ENCODE measurements at regions not wholly inside any gene's neighbourhood (a gene's known extent, or its start where the extent isn't known, plus 50 kb on each side); places are given as distances from the start of the nearest gene placed in this dataset.
"Not testable (repeated sequence)": the region's sequence is repeated elsewhere in the genome, so short reads cannot be mapped to it uniquely, and the experiment has no call there.

DNA sequence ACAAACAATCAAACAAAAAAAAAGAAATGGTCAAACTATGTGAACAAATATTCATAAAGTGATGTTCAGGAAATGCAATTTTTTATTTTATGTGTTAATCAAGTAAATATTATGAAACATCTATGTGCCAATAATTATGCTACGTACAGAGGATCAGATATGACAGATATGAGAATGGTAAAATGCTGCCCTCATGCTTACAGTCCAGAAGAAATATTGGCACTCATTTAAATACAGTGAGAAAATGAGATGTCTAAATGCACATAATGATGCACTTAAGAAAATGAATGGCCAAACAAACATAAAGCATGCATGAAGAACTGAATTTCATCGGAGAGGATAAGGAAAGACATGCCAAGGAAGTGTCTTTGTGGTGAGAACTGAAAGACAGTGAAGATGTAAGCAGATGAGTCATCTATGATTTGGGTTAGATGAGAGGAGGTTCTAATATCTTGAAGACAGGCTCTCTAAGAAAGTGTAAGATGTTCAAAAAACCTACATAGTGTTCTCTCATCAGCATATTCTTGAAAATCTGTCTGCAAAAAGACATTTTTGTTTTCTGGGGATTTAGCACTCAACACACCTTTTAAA is 1231.1 kb upstream of the ACO1 start:
- Mint-ChIP-seq H3K9me3 (peaks cover 2% of the 10 kb centered on the region), H3K4me3 (no peak overlapping the region), H3K36me3 (ENCODE audit: insufficient read depth) (no peaks in the 10 kb centered on the region), H3K4me1 (ENCODE audit: low read depth) (peaks cover 5% of the 10 kb centered on the region), H3K27me3 (ENCODE audit: low read depth) (no peaks in the 10 kb centered on the region)
- DNase-seq (no peak), ATAC-seq (peak in 1 of 2 donors; percentile 66)

DNA sequence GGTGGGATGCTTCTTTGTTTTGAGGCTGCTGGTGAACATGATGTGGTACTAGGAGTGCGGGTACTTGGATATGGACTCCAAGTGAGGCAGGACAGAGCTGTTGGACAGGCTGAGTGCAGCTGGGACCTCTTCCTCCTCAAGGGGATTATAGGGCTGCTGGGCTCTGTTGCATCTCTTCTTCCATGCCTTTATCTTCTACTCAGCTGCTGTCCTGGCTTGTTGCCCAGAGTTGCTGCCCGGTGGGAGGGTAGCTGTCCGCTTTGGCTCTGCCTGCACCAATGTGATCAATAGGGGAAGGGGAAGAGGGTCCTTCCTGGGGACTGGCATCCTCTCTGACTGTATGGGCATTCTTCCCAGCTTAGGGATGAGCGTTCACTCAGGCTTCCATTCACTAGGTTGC is 1217.9 kb upstream of the ACO1 start:
- Mint-ChIP-seq H3K4me3 (no peak overlapping the region), H3K4me1 (ENCODE audit: low read depth) (no peaks in the 10 kb centered on the region), H3K36me3 (ENCODE audit: insufficient read depth) (no peaks in the 10 kb centered on the region), H3K27me3 (ENCODE audit: low read depth) (no peaks in the 10 kb centered on the region), H3K9me3 (no peaks in the 10 kb centered on the region)
- ATAC-seq (no peak), DNase-seq (no peak)

DNA sequence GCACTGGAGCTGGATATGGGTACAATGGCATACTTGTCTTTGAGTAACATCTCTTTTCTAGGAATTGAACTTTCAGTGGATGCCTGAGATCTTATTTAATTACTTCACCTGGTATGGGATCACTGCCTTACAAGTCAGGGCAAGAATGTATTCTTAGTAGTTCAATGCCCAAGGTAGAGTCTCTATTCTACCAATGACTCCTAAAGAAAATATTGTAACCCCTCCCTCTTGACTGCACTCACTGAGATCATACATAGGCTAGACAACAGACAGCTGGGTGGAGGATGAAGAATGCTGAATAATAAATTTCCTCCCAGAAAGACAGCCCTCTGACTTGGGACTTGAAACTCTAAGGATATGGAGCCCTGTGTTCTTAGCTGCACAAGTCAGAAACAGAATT is 1216.3 kb upstream of the ACO1 start:
- DNase-seq (no peak), ATAC-seq (no peak)
- no peaks in the 10 kb centered on the region for H3K36me3 Mint-ChIP-seq (ENCODE audit: insufficient read depth)
- no peaks in the 10 kb centered on the region for H3K9me3 Mint-ChIP-seq
- H3K4me3 Mint-ChIP-seq: no peak overlapping the region
- no peaks in the 10 kb centered on the region for H3K4me1 Mint-ChIP-seq (ENCODE audit: low read depth)
- H3K27me3 Mint-ChIP-seq (ENCODE audit: low read depth): no peaks in the 10 kb centered on the region

DNA sequence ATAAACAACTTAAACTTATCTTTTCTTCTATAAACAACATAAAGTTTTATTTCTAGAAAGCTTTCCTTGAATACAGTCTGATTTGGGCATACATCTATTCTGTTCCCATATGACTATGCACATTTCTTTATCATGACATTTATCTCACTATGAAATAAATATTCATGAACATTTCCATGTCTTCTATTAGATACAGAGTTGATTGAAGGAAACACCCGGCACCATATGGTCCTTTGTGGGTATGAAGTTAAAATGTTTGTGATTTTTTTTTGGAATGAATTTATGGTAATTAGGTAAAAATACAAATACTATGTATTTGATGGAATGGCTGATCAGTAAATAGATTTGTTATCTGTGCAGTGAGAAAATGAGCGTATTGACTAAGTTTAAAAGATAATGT is 1209.8 kb upstream of the ACO1 start:
- no peak for ATAC-seq
- Mint-ChIP-seq H3K27me3 (ENCODE audit: low read depth) (no peaks in the 10 kb centered on the region), H3K9me3 (no peaks in the 10 kb centered on the region), H3K4me3 (no peak overlapping the region), H3K36me3 (ENCODE audit: insufficient read depth) (no peaks in the 10 kb centered on the region), H3K4me1 (ENCODE audit: low read depth) (peaks cover 2% of the 10 kb centered on the region)
- no peak for DNase-seq

DNA sequence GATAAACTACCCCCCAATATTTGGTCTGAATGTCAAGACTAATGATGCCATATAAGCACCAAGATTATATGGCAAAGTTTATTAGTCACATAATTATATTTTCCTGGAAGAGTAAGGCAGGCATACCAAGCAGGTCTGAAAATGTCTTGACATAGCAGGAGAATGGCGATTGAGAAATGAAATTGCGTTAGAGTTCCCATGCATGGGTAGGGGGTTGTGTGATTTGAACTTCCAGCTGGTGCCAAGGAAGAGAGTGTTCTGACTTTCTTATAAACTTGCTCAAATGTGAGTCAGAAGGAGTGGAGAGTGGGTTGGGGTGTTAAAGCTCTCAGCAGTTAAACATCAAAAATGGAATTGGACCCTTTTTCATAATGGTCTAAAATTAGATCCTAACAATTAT is 1200.6 kb upstream of the ACO1 start:
- H3K36me3 Mint-ChIP-seq (ENCODE audit: insufficient read depth): no peaks in the 10 kb centered on the region
- ATAC-seq (no peak), DNase-seq (no peak)
- no peaks in the 10 kb centered on the region for H3K9me3 Mint-ChIP-seq
- no peak overlapping the region for H3K4me3 Mint-ChIP-seq
- H3K27me3 Mint-ChIP-seq (ENCODE audit: low read depth): no peaks in the 10 kb centered on the region
- no peaks in the 10 kb centered on the region for H3K4me1 Mint-ChIP-seq (ENCODE audit: low read depth)

DNA sequence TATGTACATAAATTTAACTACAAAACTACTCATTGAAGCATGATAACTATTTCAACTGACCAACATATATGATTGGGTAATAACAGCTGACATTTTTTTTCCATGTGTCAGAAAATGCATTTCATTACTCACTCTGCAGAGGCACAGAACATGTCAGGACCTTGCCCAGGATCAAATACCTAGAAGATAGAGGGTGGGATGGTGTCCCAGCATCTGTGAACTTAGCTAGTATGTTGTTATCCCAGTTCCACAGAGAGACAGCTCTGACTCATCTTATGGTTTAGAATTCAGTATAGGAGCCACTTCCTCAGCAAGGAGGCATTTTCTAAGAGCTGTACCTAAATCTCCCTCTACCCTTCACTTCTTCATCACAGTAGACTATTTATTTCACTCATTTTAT is 1198.6 kb upstream of the ACO1 start:
- Mint-ChIP-seq H3K9me3 (no peaks in the 10 kb centered on the region), H3K4me1 (ENCODE audit: low read depth) (no peaks in the 10 kb centered on the region), H3K4me3 (no peak overlapping the region), H3K36me3 (ENCODE audit: insufficient read depth) (no peaks in the 10 kb centered on the region), H3K27me3 (ENCODE audit: low read depth) (no peaks in the 10 kb centered on the region)
- no peak for ATAC-seq
- no peak for DNase-seq

DNA sequence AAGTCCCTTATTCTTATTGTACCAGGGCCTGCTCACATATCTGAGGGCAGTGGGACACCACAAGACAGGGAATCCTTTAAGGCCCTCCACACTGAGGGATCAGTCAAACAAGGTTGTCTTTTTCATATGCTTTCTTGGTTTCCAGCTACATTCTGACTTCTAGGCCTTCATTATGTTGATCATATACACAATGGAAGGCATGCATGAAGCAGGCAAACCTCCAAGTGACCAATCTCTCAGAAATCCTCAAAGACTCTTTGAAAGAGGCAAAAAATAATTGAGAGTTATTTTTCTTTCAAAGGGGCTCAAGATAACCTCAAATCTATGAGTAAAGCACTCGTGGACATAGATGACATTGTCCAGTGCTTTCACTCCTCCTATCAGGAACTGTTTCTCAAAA is 1195.9 kb upstream of the ACO1 start:
- DNase-seq: no peak
- Mint-ChIP-seq H3K36me3 (ENCODE audit: insufficient read depth) (no peaks in the 10 kb centered on the region), H3K4me1 (ENCODE audit: low read depth) (no peaks in the 10 kb centered on the region), H3K27me3 (ENCODE audit: low read depth) (no peaks in the 10 kb centered on the region), H3K9me3 (no peaks in the 10 kb centered on the region), H3K4me3 (no peak overlapping the region)
- ATAC-seq: no peak

DNA sequence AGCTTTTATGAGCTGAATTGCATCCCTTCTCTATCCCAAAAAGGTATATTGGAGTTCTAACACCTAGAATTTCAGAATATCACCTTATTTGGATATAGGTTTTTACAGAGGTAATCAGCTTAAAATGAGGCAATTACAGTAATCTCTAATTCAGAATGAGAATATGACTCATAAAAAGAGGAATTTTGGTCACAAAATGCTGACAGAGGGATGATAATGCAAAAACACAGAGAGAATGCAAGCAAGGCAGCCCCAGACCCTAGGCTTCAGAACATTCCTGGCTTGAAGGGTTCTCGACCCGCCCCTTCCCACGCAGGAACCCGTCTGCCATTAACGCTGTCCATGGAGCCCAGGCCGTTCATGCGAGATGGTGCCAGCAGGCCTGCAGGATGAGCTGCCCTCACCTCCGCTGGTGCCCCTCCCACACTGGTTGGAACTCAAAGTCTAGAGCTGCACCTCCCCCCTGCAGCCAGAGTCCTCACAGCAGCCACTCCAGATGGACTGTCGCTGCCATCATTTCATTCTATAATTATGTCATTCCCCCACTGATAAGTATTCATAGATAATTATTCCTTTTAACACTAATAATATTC is 1173.4 kb upstream of the ACO1 start:
- Mint-ChIP-seq H3K9me3 (no peaks in the 10 kb centered on the region), H3K27me3 (ENCODE audit: low read depth) (no peaks in the 10 kb centered on the region), H3K36me3 (ENCODE audit: insufficient read depth) (no peaks in the 10 kb centered on the region), H3K4me1 (ENCODE audit: low read depth) (peaks cover 28% of the 10 kb centered on the region), H3K4me3 (no peak overlapping the region)
- DNase-seq: peak; percentile 4
- peak; percentile 65 to 71 for ATAC-seq

DNA sequence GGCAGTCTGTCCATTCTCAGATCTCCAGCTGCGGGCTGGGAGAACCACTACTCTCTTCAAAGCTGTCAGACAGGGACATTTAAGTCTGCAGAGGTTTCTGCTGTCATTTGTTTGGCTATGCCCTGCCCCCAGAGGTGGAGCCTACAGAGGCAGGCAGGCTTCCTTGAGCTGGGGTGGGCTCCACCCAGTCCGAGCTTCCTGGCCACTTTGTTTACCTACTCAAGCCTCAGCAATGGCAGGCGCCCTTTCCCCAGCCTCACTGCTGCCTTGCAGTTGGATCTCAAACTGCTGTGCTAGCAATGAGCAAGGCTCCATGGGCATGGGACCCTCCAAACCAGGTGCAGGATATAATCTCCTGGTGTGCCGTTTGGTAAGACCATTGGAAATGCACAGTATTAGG is 1154.5 kb upstream of the ACO1 start:
- peaks cover 12% of the 10 kb centered on the region for H3K9me3 Mint-ChIP-seq
- H3K4me3 Mint-ChIP-seq: not testable (repeated sequence)

DNA sequence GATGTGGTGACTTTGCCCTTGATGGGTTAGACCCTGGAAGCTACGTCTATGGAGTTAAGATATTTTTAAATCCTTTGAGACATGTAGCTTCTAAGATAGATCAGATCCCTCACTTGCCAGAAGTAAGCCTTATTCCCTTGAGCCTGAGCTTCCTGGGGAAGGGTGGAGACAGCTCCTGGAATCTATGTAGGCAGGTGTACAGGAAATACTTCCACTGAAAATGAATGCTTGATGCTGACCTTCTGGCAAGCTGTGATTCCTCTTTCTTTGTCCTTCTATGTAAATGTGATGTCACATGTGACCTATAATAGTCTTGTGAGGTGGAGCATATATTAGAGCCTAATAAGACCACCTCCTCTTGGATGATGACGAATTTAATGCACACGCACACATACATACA is 1152.0 kb upstream of the ACO1 start:
- Mint-ChIP-seq H3K4me1 (ENCODE audit: low read depth) (peaks cover 12% of the 10 kb centered on the region), H3K4me3 (no peak overlapping the region), H3K36me3 (ENCODE audit: insufficient read depth) (no peaks in the 10 kb centered on the region), H3K9me3 (peaks cover 12% of the 10 kb centered on the region), H3K27me3 (ENCODE audit: low read depth) (no peaks in the 10 kb centered on the region)
- ATAC-seq (no peak), DNase-seq (no peak)

More for the DNA sequence above, 1154.5 kb upstream of the ACO1 start:
- not testable (repeated sequence) for ATAC-seq; H3K36me3 Mint-ChIP-seq (ENCODE audit: insufficient read depth); H3K27me3 Mint-ChIP-seq (ENCODE audit: low read depth); H3K4me1 Mint-ChIP-seq (ENCODE audit: low read depth); DNase-seq

DNA sequence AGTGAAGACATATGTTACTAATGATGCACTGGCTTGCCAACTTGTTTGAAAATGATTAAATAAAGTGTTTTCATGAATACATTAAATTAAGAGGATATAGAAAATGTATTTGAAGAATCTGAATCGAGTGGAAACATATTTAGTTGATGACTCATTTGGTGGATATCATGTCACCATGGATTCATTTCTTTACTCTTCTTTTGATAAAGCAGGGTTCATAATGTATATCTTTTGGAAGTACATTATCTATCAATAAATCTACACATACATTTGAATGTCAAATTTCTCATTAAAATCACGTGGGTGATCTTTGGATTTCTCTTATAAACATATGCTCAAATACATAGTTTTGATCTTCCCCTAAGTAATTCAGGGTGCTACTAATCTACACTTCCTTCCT is 1148.1 kb upstream of the ACO1 start:
- peaks cover 17% of the 10 kb centered on the region for H3K4me1 Mint-ChIP-seq (ENCODE audit: low read depth)
- ATAC-seq: no peak
- no peak for DNase-seq
- H3K27me3 Mint-ChIP-seq (ENCODE audit: low read depth): no peaks in the 10 kb centered on the region
- H3K9me3 Mint-ChIP-seq: no peaks in the 10 kb centered on the region
- no peaks in the 10 kb centered on the region for H3K36me3 Mint-ChIP-seq (ENCODE audit: insufficient read depth)
- no peak overlapping the region for H3K4me3 Mint-ChIP-seq

DNA sequence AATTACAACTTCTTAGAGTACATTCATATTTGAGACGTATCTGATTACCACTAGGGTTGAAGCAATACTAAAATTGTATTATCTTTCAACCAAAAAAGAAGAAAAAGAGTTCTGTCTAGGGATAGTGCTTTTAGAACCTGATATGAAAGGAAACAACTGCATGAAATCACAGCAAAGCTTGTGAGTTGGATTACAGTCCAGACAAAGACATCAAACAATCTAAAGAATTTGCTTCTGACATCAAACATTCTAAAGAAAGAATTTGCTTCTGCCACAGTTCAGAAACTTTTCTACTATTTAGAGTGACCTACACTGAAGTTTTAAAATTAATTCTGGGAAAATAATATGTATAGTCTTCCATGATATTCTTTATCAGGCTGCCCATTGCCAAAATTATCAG is 1141.1 kb upstream of the ACO1 start:
- no peak for ATAC-seq
- Mint-ChIP-seq H3K4me1 (ENCODE audit: low read depth) (peaks cover 2% of the 10 kb centered on the region), H3K9me3 (no peaks in the 10 kb centered on the region), H3K4me3 (no peak overlapping the region), H3K27me3 (ENCODE audit: low read depth) (no peaks in the 10 kb centered on the region), H3K36me3 (ENCODE audit: insufficient read depth) (no peaks in the 10 kb centered on the region)
- no peak for DNase-seq

DNA sequence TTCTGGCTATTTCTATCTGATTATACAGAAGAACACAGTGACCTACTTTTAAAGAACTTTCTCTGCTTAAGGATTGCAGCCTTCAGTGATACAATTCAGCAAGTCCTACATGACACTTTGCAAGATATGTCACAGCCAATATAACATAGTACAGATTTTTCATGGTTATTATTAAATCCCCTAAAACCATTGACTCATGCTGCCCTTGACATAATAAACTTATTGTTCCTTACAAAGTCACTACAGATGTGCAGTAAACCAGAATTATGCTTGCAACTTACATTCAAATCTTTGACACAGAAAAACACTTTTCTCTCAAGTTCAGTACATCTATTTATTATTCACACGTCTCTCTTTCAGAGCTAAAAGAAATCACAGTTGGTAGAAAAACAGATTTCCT is 1136.3 kb upstream of the ACO1 start:
- Mint-ChIP-seq H3K27me3 (ENCODE audit: low read depth) (no peaks in the 10 kb centered on the region), H3K9me3 (peaks cover 3% of the 10 kb centered on the region), H3K4me3 (no peak overlapping the region), H3K4me1 (ENCODE audit: low read depth) (peaks cover 2% of the 10 kb centered on the region), H3K36me3 (ENCODE audit: insufficient read depth) (peaks cover 2% of the 10 kb centered on the region)
- no peak for DNase-seq
- no peak for ATAC-seq

DNA sequence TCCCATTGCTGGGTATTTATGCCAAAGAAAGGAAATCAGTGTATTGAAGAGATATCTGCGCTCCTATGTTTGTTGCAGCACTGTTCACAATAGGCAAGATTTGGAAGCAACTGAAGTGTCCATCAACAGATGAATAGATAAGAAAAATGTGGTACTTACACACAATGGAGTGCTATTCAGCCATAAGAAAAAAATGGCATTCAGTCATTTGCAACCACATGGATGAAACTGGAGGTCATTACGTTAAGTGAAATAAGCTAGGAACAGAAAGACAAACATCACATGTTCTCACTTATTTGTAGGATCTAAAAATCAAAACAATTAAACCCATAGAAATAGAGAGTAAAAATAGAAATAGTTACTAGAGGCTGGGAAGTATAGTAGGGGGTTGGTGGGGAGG is 1133.1 kb upstream of the ACO1 start:
- Mint-ChIP-seq H3K4me3 (no peak overlapping the region), H3K4me1 (ENCODE audit: low read depth) (no peaks in the 10 kb centered on the region), H3K9me3 (peaks cover 3% of the 10 kb centered on the region), H3K27me3 (ENCODE audit: low read depth) (no peaks in the 10 kb centered on the region), H3K36me3 (ENCODE audit: insufficient read depth) (peaks cover 2% of the 10 kb centered on the region)
- DNase-seq (no peak), ATAC-seq (no peak)

DNA sequence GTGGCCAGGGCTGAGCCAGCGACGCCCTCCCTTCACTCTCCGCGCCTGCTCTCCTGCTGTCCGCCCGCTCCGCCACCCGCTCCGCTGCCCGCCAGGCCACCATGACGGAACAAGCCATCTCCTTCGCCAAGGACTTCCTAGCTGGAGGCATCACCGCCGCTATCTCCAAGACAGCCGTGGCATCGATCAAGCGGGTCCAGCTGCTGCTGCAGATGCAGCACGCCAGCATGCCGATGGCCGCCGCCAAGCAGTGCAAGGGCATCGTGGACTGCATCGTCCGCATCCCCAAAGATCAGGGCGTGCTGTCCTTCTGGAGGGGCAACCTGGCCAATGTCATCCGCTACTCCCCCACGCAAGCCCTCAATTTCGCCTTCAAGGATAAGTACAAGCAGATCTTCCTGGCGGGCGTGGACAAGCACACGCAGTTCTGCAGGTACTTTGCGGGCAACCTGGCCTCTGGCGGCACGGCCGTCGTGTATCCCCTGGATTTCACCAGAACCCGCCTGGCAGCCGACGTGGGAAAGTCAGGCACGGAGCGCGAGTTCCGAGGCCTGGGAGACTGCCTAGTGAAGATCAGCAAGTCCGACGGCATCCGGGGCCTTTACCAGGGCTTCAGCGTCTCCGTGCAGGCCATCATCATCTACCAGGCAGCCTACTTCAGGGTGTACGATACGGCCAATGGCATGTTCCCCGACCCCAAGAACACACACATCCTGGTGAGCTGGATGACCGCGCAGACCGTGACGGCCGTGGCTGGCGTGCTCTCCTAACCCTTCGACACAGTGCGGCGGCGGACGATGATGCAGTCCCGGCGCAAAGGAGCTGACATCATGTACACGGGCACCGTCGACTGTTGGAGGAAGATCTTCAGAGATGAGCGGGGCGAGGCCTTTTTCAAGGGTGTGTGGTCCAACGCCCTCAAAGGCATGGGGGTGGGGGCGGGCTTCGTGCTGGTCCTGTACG is 1130.4 kb upstream of the ACO1 start:
- H3K27me3 Mint-ChIP-seq (ENCODE audit: low read depth): no peaks in the 10 kb centered on the region
- ATAC-seq: no peak
- DNase-seq: no peak
- no peak overlapping the region for H3K4me3 Mint-ChIP-seq
- peaks cover 3% of the 10 kb centered on the region for H3K9me3 Mint-ChIP-seq
- peaks cover 2% of the 10 kb centered on the region for H3K36me3 Mint-ChIP-seq (ENCODE audit: insufficient read depth)
- peaks cover 3% of the 10 kb centered on the region for H3K4me1 Mint-ChIP-seq (ENCODE audit: low read depth)

Measured in activated T-cell treated with anti-CD3 and anti-CD28 coated beads, Interleukin-2, amount 50 U/mL, for 4 hours (primary cell).